Activated CD8-positive, alpha-beta memory T cell treated with anti-CD3 and anti-CD28 coated beads, Interleukin-2, amount 50 U/mL, for 1 hour (primary cell): ENCODE measurements at regions not wholly inside any gene's neighbourhood (a gene's known extent, or its start where the extent isn't known, plus 50 kb on each side); places are given as distances from the start of the nearest gene placed in this dataset.

Experiments used
- DNase-seq: peaks from one replicate; pipeline ENCODE4 v3.0.0-alpha.2; 2020; ENCODE audit errors: extremely low read depth

GRCh38 chr13:104436555-104436954, 1370.3 kb upstream of the SLC10A2 start:
- no peak for DNase-seq

- DNase-seq, result no peak
Observed at GRCh38 chr13:104431895-104432294, 1365.7 kb upstream of the SLC10A2 start.

- no peak for DNase-seq
Observed at GRCh38 chr13:104426435-104426834, 1360.2 kb upstream of the SLC10A2 start.

GRCh38 chr13:104422668-104423067, 1356.5 kb upstream of the SLC10A2 start:
- no peak for DNase-seq

- no peak for DNase-seq
Observed at GRCh38 chr13:104416973-104417372, 1350.8 kb upstream of the SLC10A2 start.

- DNase-seq, result no peak
Observed at GRCh38 chr13:104414771-104415170, 1348.6 kb upstream of the SLC10A2 start.

GRCh38 chr13:104414181-104414580, 1348.0 kb upstream of the SLC10A2 start:
- DNase-seq, result no peak

GRCh38 chr13:104411141-104411765, 1345.0 kb upstream of the SLC10A2 start:
- DNase-seq, result no peak

GRCh38 chr13:104408733-104409132, 1342.5 kb upstream of the SLC10A2 start:
- DNase-seq, result no peak

GRCh38 chr13:104404325-104404724, 1338.1 kb upstream of the SLC10A2 start:
- no peak for DNase-seq

- DNase-seq, result no peak
Observed at GRCh38 chr13:104389691-104390090, 1323.5 kb upstream of the SLC10A2 start.

GRCh38 chr13:104387510-104387909, 1321.3 kb upstream of the SLC10A2 start:
- DNase-seq, result no peak

GRCh38 chr13:104385404-104385803, 1319.2 kb upstream of the SLC10A2 start:
- no peak for DNase-seq

- DNase-seq, result no peak
Observed at GRCh38 chr13:104382951-104383350, 1316.7 kb upstream of the SLC10A2 start.

GRCh38 chr13:104376588-104376987, 1310.4 kb upstream of the SLC10A2 start:
- DNase-seq, result no peak

- no peak for DNase-seq
Observed at GRCh38 chr13:104375614-104376013, 1309.4 kb upstream of the SLC10A2 start.

- no peak for DNase-seq
Observed at GRCh38 chr13:104372095-104372655, 1306.0 kb upstream of the SLC10A2 start.

- DNase-seq, result no peak
Observed at GRCh38 chr13:104365430-104365829, 1299.2 kb upstream of the SLC10A2 start.

- DNase-seq, result no peak
Observed at GRCh38 chr13:104357672-104358354, 1291.6 kb upstream of the SLC10A2 start.

- no peak for DNase-seq
Observed at GRCh38 chr13:104357174-104357573, 1291.0 kb upstream of the SLC10A2 start.

- no peak for DNase-seq
Observed at GRCh38 chr13:104355041-104355670, 1288.9 kb upstream of the SLC10A2 start.

- no peak for DNase-seq
Observed at GRCh38 chr13:104327211-104327610, 1261.0 kb upstream of the SLC10A2 start.

- DNase-seq, result no peak
Observed at GRCh38 chr13:104326523-104326922, 1260.3 kb upstream of the SLC10A2 start.
